ENCODE measurements at regions not wholly inside any gene's neighbourhood (a gene's known extent, or its start where the extent isn't known, plus 50 kb on each side); places are given as distances from the start of the nearest gene placed in this dataset.

DNA sequence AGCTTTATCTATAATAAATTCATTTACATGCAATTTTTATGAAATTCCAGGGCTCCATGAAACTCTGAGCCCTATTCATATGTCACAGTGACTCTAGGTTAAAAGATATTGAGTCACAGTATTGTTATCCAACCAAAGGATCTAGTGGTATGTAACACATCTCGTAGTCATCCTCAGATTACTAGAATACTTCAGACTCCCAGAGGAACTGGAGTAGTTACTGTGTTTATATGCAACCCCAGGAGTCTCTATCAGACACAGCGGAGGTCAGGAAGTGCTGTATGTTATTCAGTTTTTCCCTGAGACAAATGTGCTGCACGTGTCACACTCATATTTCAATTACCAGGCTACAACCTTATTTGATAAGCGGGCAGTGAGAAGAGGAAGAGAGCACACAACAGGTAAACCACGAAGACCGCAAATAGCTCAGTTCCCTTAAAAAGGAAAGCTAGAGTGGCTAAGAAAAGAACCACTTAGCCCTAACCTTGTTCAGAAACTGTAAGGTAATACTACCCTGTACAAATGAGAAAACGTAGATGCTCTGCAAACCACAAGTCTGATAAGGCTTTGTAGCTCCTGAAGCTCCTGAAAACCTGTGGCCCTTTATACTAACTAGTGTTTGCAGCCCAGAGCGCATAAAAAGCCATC lies 114.0 kb upstream of the CNTNAP2 start:
- TF ChIP-seq POLR2A (IDR thresholded peaks at IDR 0.05): no peak
- TF ChIP-seq, protein P1, sequence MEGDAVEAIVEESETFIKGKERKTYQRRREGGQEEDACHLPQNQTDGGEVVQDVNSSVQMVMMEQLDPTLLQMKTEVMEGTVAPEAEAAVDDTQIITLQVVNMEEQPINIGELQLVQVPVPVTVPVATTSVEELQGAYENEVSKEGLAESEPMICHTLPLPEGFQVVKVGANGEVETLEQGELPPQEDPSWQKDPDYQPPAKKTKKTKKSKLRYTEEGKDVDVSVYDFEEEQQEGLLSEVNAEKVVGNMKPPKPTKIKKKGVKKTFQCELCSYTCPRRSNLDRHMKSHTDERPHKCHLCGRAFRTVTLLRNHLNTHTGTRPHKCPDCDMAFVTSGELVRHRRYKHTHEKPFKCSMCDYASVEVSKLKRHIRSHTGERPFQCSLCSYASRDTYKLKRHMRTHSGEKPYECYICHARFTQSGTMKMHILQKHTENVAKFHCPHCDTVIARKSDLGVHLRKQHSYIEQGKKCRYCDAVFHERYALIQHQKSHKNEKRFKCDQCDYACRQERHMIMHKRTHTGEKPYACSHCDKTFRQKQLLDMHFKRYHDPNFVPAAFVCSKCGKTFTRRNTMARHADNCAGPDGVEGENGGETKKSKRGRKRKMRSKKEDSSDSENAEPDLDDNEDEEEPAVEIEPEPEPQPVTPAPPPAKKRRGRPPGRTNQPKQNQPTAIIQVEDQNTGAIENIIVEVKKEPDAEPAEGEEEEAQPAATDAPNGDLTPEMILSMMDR (IDR thresholded peaks at IDR 0.05 in 4 of 5, conservative IDR thresholded peaks at IDR 0.05 in 1 of 5): no peak
